ENCODE measurements at regions not wholly inside any gene's neighbourhood (a gene's known extent, or its start where the extent isn't known, plus 50 kb on each side); places are given as distances from the start of the nearest gene placed in this dataset.

- TF ChIP-seq JUND (CRISPR knock-in tag; IDR thresholded peaks at IDR 0.05) (no peak), MAX (IDR thresholded peaks at IDR 0.05) (no peak), ZNF609 (CRISPR knock-in tag; IDR thresholded peaks at IDR 0.05; ENCODE audit: borderline replicate concordance) (no peak), ZSCAN20 (CRISPR knock-in tag; IDR thresholded peaks at IDR 0.05; ENCODE audit: borderline replicate concordance) (no peak), FOXP4 (CRISPR knock-in tag; IDR thresholded peaks at IDR 0.05) (no peak), E2F5 (CRISPR knock-in tag; conservative IDR thresholded peaks at IDR 0.05) (no peak), ZKSCAN1 (IDR thresholded peaks at IDR 0.05; ENCODE audit: low read length) (no peak), CEBPB (IDR thresholded peaks at IDR 0.05; ENCODE audit: borderline replicate concordance, low read depth, low read length) (no peak)
- TF ChIP-seq, protein P1, sequence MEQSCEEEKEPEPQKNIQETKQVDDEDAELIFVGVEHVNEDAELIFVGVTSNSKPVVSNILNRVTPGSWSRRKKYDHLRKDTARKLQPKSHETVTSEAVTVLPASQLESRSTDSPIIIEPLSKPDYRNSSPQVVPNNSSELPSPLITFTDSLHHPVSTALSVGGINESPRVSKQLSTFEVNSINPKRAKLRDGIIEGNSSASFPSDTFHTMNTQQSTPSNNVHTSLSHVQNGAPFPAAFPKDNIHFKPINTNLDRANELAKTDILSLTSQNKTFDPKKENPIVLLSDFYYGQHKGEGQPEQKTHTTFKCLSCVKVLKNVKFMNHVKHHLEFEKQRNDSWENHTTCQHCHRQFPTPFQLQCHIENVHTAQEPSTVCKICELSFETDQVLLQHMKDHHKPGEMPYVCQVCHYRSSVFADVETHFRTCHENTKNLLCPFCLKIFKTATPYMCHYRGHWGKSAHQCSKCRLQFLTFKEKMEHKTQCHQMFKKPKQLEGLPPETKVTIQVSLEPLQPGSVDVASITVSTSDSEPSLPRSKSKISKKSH (CRISPR knock-in tag; IDR thresholded peaks at IDR 0.05; ENCODE audit: borderline replicate concordance) = no peak
- TF ChIP-seq, protein P2, sequence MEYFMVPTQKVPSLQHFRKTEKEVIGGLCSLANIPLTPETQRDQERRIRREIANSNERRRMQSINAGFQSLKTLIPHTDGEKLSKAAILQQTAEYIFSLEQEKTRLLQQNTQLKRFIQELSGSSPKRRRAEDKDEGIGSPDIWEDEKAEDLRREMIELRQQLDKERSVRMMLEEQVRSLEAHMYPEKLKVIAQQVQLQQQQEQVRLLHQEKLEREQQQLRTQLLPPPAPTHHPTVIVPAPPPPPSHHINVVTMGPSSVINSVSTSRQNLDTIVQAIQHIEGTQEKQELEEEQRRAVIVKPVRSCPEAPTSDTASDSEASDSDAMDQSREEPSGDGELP (IDR thresholded peaks at IDR 0.05; ENCODE audit: borderline replicate concordance, low read depth) = no peak
- TF ChIP-seq, protein P3, sequence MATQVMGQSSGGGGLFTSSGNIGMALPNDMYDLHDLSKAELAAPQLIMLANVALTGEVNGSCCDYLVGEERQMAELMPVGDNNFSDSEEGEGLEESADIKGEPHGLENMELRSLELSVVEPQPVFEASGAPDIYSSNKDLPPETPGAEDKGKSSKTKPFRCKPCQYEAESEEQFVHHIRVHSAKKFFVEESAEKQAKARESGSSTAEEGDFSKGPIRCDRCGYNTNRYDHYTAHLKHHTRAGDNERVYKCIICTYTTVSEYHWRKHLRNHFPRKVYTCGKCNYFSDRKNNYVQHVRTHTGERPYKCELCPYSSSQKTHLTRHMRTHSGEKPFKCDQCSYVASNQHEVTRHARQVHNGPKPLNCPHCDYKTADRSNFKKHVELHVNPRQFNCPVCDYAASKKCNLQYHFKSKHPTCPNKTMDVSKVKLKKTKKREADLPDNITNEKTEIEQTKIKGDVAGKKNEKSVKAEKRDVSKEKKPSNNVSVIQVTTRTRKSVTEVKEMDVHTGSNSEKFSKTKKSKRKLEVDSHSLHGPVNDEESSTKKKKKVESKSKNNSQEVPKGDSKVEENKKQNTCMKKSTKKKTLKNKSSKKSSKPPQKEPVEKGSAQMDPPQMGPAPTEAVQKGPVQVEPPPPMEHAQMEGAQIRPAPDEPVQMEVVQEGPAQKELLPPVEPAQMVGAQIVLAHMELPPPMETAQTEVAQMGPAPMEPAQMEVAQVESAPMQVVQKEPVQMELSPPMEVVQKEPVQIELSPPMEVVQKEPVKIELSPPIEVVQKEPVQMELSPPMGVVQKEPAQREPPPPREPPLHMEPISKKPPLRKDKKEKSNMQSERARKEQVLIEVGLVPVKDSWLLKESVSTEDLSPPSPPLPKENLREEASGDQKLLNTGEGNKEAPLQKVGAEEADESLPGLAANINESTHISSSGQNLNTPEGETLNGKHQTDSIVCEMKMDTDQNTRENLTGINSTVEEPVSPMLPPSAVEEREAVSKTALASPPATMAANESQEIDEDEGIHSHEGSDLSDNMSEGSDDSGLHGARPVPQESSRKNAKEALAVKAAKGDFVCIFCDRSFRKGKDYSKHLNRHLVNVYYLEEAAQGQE (IDR thresholded peaks at IDR 0.05; ENCODE audit: borderline replicate concordance in 1 of 2, low read depth in 1 of 2, low read length in 2 of 2) = no peak
Measured at GRCh38 chr5:44443172-44443571, 54.0 kb upstream of the FGF10 start.

Measured in HepG2 (cell line).